K562 (cell line): ENCODE measurements at regions not wholly inside any gene's neighbourhood (a gene's known extent, or its start where the extent isn't known, plus 50 kb on each side); places are given as distances from the start of the nearest gene placed in this dataset.

ENCODE experiments used
- ATF2 ChIP-seq: sonication (generic); formaldehyde crosslinking; IDR thresholded peaks from 2 replicates; pipeline ENCODE4 v1.8.1; 2022; ENCODE audit warnings: missing genetic modification reagents
- CTCF ChIP-seq, 3 experiments: IDR thresholded peaks in 2 of 3; conservative IDR thresholded peaks in 1 of 3; 2 replicates each; pipeline ENCODE4 v1.5.1; 2011 to 2012; ENCODE audit warnings: low read length in 3 of 3, mild to moderate bottlenecking in 3 of 3, control low read depth in 2 of 3, improper control_type of control experiment in 1 of 3, inconsistent platforms in 1 of 3, low read depth in 1 of 3, mixed read lengths in 1 of 3, moderate library complexity in 1 of 3; ENCODE audit not compliant: insufficient read depth in 2 of 3
- HMG20A ChIP-seq: fragments of 450-650 bp; formaldehyde crosslinking; conservative IDR thresholded peaks from 2 replicates; pipeline ENCODE4 v1.4.0; 2020; ENCODE audit warnings: mild to moderate bottlenecking, mixed read lengths
- HOXB6 ChIP-seq: fragments of 250-450 bp; sonication (Bioruptor Pico); IDR thresholded peaks from 2 replicates; pipeline ENCODE4 v1.5.1; 2022; ENCODE audit warnings: mild to moderate bottlenecking, borderline replicate concordance
- POLR2A ChIP-seq: fragments of 450-650 bp; conservative IDR thresholded peaks from 2 replicates; pipeline ENCODE4 v1.6.1; 2016
- POLR2AphosphoS2 ChIP-seq: IDR thresholded peaks from 2 replicates; pipeline ENCODE4 v1.6.1; 2012; ENCODE audit warnings: low read length, improper control_type of control experiment
- SPI1 ChIP-seq: IDR thresholded peaks from 2 replicates; pipeline ENCODE4 v1.6.1; 2011; ENCODE audit warnings: low read depth, low read length, control low read depth, borderline replicate concordance
- SRSF9 ChIP-seq: fragments of 200-400 bp; formaldehyde crosslinking; IDR thresholded peaks from 2 replicates; pipeline ENCODE4 v1.6.1; 2017; ENCODE audit warnings: low read depth, low read length, borderline replicate concordance
- ZNF263 ChIP-seq: sonication (generic); formaldehyde crosslinking; IDR thresholded peaks from 2 replicates; pipeline ENCODE4 v1.8.0; 2022; ENCODE audit warnings: mild to moderate bottlenecking, missing genetic modification reagents, borderline replicate concordance
- ZNF274 ChIP-seq: IDR thresholded peaks from 2 replicates; pipeline ENCODE4 v1.6.1; 2011; ENCODE audit warnings: low read depth, mild to moderate bottlenecking, low read length, moderate library complexity, borderline replicate concordance

- no peak for TF ChIP-seq POLR2A
- no peak for TF ChIP-seq POLR2AphosphoS2
- TF ChIP-seq HOXB6 (CRISPR knock-in tag) = no peak
- TF ChIP-seq SPI1 = no peak
- TF ChIP-seq ATF2 (CRISPR knock-in tag) = no peak
- no peak for TF ChIP-seq CTCF (IDR thresholded peaks at IDR 0.05 in 2 of 3, conservative IDR thresholded peaks at IDR 0.05 in 1 of 3; ENCODE audit: insufficient read depth in 2 of 3, low read depth in 1 of 3, low read length in 3 of 3)
- no peak for TF ChIP-seq ZNF263 (CRISPR knock-in tag)
- no peak for TF ChIP-seq HMG20A (CRISPR knock-in tag)
- no peak for TF ChIP-seq SRSF9
- no peak for TF ChIP-seq ZNF274
Measured at GRCh38 chr5:13998254-13998653, 53.8 kb upstream of the DNAH5 start.
